GM21390 (cell line): ENCODE measurements at regions not wholly inside any gene's neighbourhood (a gene's known extent, or its start where the extent isn't known, plus 50 kb on each side); places are given as distances from the start of the nearest gene placed in this dataset.
"Not testable (repeated sequence)": the region's sequence is repeated elsewhere in the genome, so short reads cannot be mapped to it uniquely, and the experiment has no call there.

ENCODE experiments used
- ATAC-seq: cut with Tn5 transposase; IDR thresholded peaks from one replicate; pipeline ENCODE4 v1.9.1; 2021; ENCODE audit not compliant: unreplicated experiment

DNA sequence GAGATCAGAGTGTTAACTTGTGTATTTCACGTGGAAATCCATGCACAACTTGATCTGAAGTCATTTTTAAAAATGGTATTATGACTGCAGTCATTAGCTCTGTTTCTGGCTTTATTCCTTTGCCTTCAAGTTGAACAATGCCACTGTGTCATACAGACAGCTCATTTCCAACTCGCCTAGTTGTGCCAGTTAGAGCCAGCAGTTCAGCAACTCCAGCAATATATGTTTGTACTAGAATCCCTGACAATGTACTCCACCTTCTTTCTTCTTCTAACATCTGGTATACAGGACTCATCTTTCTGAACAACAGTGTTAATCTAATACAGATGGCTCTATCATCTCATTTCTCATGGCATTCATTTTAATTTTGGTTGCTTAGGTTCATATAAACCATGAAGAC lies 418.3 kb upstream of the POU3F2 start:
- ATAC-seq: no peak

DNA sequence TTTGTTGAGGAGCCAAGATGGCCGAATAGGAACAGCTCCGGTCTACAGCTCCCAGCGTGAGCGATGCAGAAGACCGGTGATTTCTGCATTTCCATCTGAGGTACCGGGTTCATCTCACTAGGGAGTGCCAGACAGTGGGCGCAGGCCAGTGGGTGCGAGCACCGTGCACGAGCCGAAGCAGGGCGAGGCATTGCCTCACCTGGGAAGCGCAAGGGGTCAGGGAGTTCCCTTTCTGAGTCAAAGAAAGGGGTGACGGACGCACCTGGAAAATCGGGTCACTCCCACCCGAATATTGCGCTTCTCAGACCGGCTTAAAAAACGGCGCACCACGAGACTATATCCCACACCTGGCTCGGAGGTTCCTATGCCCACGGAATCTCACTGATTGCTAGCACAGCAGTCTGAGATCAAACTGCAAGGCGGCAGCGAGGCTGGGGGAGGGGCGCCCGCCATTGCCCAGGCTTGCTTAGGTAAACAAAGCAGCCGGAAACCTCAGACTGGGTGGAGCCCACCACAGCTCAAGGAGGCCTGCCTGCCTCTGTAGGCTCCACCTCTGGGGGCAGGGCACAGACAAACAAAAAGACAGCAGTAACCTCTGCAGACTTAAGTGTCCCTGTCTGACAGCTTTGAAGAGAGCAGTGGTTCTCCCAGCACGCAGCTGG lies 417.7 kb upstream of the POU3F2 start:
- ATAC-seq: not testable (repeated sequence)

DNA sequence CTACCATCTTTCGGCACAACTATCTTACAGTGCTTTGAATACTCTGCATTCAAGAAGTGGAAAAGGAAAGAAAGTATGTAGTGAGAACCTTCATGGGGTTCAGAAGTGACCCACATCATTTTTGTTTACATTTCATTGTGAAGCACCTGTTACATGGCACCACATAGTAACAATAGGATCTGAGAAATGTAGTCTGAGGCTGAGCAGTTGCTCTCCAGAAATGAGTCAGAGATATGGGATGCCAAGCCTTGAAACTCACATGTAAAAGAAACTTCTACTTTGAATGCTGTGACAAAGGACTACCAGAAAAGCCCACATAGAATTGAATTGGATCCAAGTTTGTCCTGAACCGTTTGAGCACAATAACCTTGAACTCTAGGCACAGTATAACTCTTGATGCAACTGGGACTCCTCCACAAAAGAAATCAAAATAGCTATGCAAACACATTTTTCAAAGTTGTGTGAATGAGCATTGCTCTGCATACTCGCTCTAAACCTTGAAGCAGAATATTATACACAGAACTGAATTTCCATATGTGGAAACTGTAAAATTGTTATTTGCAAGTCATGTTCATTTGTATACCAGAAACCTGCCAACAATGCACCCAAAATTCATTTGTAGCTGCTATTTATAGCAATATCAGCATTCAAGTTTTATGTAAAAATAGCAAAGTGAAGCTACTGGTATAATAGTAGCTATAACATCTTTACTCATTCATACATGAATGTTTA lies 400.9 kb upstream of the POU3F2 start:
- peak; percentile 89 for ATAC-seq

DNA sequence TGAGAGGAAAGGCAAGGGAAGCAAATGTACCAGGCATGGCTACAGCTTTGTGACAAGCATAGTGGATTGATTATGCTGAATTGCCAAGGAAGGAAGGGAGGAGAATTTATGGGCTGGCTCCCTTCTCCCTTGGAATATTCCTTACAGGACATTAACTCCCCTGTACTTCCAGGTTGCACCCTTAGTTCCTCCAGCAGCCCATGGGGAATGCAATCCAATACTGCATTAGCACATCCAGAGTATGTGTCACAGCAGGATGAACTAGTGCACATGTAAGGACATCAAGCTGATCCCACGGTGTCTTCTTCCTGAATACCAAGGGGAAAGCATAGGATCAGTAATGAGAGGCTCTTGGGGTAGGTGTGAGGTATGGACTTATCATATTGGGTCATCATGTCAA lies 390.7 kb upstream of the POU3F2 start:
- no peak for ATAC-seq

DNA sequence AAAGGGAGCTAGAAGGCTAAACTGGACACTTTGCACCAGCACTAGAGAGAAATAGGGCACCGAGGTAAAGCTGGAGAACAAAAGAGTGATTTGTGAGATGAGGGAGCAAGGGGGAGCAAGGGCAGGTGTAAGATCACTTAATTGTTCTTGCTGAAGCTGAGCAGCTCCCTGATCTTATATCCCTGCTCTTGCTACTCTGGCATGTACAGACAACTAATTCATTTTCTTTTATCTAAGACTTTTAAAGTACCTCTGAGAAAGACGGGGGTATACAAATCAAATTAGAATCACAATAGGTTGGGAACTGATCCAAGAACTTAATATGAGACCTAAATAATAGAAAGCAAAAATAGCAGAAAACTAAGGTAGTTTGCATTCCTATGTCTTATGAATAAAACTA lies 381.7 kb upstream of the POU3F2 start:
- ATAC-seq: no peak

DNA sequence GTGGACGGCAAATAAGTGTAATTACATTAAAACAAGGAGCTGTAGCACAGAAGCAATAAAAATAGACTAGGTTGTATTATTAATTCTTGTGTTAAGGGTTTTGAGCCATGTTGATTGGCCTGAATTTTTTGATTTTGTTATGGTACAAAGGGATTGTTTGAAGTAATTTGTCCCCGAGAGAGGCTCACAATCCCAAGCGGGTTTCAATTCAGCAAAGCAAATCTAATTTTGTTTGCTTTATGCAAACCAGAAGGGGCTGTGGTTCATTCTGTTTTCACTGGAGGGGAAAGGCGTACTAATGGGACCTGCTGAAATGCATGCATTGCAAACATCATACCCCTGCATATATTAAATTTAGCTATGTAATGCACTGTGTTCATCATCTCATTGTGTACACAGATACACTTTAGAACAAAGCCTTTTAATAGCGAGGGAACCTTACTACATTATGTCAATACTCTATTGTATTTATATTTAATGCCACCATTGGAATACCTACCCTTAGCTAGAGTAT lies 379.5 kb upstream of the POU3F2 start:
- ATAC-seq: no peak

DNA sequence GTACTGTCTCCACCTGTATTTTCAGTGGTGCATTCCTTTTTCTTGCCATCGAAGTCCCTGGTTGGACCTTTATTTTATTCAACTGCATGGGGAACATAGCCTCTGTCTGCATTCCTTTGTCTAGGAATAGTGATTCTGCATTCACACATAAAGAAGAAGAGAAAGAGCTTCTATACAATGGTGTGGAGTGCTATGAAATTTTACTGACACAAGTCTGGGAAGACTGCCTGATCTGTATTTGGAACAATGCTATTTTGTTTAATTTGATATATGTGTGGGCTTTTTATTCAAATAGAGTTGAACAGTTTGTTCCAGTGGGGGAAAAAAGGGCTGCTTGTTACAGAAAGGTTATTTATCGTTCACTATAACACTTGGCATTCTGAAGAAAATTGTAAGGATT lies 375.7 kb upstream of the POU3F2 start:
- ATAC-seq: no peak

GRCh38 chr6:98463038-98464000 lies 371.1 kb upstream of the POU3F2 start:
- ATAC-seq: no peak

GRCh38 chr6:98467091-98467490 lies 367.3 kb upstream of the POU3F2 start:
- no peak for ATAC-seq

- no peak for ATAC-seq
Observed at GRCh38 chr6:98467902-98468301, 366.5 kb upstream of the POU3F2 start.

- ATAC-seq: no peak
Observed at GRCh38 chr6:98469141-98469540, 365.2 kb upstream of the POU3F2 start.

GRCh38 chr6:98470821-98471220 lies 363.6 kb upstream of the POU3F2 start:
- no peak for ATAC-seq

GRCh38 chr6:98471444-98471843 lies 362.9 kb upstream of the POU3F2 start:
- no peak for ATAC-seq

- ATAC-seq: no peak
Observed at GRCh38 chr6:98477231-98477630, 357.1 kb upstream of the POU3F2 start.

DNA sequence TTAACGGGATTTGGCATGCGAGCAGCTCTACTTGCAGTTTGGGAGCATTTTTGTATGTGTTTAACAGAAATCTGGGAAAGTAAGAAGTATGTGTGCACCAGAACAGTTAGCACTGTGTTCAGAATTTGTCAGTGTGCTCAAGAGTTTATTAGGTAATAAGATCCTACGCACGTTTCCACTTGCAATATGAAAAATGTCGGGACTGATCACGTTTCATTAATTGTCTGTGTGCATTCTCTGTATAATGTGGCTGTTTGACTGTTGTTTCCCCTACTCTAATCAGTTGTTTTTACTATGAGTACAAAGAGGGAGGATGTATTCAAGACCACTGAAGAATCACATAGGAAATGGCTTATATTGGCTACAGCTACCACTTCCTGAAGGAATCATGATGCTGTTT lies 349.7 kb upstream of the POU3F2 start:
- no peak for ATAC-seq

GRCh38 chr6:98485593-98485992 lies 348.8 kb upstream of the POU3F2 start:
- ATAC-seq: no peak

DNA sequence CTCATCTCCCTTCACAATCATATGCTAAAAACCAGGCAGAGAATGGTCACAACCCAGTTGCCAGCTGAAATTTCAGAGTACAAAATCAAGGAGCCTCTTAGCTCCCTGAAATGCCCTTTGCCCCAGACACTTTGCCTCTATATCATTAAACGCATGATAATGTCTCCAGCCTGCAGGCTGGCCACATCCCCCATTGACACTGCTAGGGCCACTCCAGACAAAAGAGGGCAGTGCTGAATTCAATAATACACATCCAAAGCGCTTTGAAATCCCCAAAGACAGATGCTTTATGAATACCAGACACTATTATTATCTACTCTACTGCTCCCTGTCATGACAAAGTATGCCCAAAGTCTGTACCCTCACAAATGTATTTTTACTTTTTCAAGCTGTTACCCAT lies 348.3 kb upstream of the POU3F2 start:
- no peak for ATAC-seq

- no peak for ATAC-seq
Observed at GRCh38 chr6:98487612-98488011, 346.8 kb upstream of the POU3F2 start.

GRCh38 chr6:98498144-98498775 lies 336.1 kb upstream of the POU3F2 start:
- no peak for ATAC-seq

DNA sequence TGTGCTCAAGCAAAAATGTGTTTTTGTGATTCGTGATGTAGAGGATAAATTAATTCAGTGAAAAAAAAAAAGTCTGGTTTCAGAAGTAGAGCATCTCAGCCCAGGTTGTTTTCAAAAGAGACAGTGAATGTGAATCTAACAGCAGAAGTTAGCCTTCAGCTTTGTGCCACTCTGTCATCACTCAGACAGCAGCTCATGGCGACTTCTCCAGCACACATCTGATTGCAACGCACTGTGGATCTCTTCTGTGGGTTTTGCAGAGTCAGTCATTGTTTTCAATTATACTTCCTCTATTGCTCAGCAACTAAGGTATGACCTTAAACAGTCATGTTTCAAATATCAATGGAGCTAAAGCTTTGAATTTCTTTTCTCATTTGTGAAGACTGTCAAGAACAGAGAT lies 335.5 kb upstream of the POU3F2 start:
- no peak for ATAC-seq
